IPS-18c (cell line): ENCODE measurements at regions not wholly inside any gene's neighbourhood (a gene's known extent, or its start where the extent isn't known, plus 50 kb on each side); places are given as distances from the start of the nearest gene placed in this dataset.

ENCODE experiments used
- H3K4me3 ChIP-seq: 2 replicates; pipeline ENCODE4 v1.7.0; 2013; ENCODE audit warnings: low read depth, mild to moderate bottlenecking, low read length, moderate library complexity; ENCODE audit not compliant: insufficient read depth
- H3K9me3 ChIP-seq: one replicate; pipeline ENCODE4 v1.6.1; 2013; ENCODE audit warnings: mild to moderate bottlenecking, low read length, moderate library complexity; ENCODE audit not compliant: control insufficient read depth, insufficient read depth

DNA sequence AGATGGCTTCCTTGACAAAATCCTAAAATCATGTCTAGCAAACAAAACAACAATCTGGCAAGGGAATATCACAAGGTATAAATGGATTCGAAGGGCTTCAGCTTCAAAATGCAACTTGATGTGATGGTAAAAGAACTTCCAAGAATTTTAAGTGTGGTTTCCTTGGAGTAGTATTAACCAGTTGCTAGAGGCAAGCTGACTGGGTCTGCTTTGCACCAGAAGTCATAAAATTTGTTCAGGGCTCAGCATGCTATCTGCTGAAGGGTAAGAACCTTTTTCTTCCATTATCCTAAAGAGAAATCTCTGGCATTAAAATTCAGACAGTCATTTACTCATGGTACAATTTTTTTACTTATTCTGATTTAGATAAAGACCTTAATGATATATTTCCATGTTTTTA is 516.7 kb downstream of the TXNL1 start:
- Histone ChIP-seq H3K4me3 (no peak overlapping the region), H3K9me3 (no peaks in the 10 kb centered on the region)

DNA sequence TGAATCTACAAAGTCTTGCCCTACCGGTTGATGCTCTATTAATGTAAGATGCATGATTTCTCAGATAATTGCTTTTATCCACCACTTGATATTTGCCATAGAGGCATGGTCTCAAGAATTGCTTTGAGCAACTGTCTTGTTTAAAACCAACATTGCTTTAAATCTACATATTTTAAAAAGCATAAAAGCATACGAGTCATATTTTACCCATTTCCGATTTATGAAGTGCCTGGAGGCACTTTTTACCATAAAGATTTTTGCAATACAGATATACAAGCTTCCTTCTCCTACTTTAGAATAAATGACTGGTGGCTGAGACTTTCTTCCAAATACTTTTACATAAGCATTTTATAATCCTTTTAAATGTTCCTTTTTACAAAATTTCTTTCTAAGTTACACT is 517.6 kb downstream of the TXNL1 start:
- Histone ChIP-seq H3K4me3 (no peak overlapping the region), H3K9me3 (no peaks in the 10 kb centered on the region)

DNA sequence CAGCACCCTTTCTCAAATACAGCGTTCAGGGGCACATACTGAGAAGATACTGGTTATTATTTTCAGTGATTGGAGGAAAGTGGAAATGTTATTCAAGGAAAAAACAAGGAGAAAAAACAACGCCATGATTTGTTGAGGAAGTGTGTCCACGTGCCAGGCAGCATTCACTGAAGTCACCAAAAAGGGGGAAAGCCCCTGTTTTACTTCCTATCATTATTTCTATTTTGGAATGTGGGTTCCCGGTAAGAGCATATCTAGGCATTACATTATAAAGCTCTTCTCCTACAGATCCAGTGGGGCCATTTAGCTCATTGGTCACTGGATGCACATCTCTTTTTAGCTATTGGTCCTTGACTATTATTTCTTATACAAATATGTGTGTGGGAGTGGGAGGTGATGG is 518.7 kb downstream of the TXNL1 start:
- Histone ChIP-seq H3K4me3 (no peak overlapping the region), H3K9me3 (no peaks in the 10 kb centered on the region)

DNA sequence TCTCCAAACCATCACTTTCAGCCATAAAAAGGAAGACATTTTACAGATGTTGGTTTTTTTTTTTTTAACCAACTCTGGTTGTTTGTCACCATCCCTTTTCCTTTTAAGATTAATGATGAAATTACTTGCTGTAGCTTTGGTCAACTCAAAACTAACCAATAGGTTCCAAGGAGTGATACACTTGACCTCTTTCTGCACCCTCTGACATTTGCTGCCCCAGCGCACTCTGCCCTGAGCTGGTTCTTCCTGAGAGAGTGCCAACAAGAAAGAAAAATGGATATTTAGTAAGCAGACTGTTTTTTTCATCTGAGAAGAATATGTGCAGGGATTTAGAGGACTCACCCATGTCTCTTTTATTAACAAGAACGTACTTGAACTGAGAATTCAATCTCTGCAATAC is 520.0 kb downstream of the TXNL1 start:
- H3K9me3 ChIP-seq: no peaks in the 10 kb centered on the region
- H3K4me3 ChIP-seq: no peak overlapping the region

DNA sequence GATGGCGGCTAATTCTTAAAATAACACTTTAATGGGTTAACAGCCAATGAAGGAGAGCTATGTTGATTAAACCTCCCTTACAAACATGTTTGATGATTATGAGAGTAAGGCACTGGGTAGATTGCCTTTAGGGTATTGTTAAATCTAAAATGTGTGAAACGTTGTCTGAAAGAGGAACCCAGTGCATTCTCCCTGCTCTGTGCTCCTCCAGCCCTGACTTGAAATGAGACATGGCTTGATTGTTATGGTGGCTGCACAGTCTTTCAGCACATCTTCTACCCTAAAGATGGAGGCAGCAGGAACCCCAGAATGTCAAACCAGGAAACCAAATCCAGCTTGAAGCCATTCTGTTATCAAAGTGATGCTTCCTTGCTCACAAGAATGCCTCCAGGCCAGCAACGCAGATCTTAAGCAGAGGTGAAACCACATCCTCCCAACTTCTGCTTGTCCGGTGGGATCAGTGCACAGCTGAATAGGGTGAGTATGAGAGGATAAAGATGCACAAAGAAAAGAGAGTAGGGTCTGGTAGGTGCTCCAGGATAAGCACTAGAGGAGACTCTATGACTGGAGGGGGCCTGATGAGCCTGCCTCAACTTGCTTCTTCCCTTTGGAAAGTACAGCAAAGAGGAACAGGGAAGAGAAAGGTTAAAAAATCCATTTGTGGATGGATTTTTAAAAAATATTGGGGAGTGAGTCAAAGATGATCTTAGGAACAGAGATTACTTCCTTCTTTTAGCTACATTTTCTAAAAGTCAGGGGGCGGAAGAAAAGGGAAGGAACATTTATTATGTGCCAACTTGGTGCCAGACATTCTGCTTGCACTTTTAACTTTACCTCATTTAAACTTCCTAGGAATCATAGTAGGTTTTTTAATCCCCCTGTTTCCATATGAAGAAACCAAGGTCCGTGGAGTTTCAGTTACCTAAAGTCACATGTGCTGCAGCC is 523.0 kb downstream of the TXNL1 start:
- no peak overlapping the region for H3K4me3 ChIP-seq
- no peaks in the 10 kb centered on the region for H3K9me3 ChIP-seq

DNA sequence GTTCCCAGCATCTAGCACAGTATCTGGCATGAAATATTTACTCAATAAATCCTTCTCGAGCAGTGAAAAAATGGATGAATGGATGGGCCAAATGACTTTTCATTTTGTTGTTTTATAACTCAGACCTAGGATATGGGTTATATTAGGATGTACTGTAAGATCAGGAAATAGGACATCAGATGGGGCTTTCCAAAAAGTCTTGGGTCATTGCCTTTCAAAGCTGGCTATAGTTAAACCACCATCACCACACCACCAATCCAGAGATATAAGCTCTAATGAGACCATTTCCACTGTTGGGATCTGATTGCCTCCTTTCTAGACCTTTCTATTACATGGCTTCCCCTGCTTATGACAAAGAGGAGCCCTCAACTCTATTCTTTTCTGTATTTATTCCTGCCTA is 525.0 kb upstream of the TCF4 start:
- no peak overlapping the region for H3K4me3 ChIP-seq
- no peaks in the 10 kb centered on the region for H3K9me3 ChIP-seq

DNA sequence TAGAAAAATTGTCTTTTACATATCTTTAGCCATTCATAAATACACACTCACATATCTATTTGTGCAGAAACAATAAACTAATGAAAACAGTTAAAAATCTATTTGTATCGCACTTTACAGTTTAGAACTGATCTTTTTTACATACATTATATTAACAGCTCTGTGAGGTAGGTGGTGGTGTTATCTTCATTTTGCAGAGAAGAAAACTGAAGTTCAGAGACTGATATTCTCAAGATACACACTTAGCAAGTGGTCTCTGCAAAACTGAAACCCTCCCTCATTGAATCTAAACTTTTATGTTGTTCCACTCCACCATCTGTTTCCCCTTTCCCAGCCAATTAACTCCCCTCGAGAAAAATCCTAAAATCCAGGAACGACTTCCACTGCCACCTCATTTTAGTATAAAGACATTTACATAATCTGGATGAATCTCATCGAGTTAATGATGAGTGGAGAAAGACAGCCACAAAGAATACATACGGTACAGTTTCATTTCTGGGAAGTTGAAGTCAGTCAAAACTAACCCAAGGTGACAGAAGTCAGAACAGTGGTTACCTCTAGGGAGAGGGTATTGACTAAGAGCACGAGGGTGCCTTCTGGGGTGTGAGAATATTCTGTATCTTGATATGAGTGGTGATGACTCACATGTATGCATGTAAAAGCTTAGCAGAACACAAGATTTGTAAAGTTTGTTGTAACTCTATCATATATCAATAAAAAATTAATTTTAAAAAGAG is 524.2 kb upstream of the TCF4 start:
- no peak overlapping the region for H3K4me3 ChIP-seq
- no peaks in the 10 kb centered on the region for H3K9me3 ChIP-seq

DNA sequence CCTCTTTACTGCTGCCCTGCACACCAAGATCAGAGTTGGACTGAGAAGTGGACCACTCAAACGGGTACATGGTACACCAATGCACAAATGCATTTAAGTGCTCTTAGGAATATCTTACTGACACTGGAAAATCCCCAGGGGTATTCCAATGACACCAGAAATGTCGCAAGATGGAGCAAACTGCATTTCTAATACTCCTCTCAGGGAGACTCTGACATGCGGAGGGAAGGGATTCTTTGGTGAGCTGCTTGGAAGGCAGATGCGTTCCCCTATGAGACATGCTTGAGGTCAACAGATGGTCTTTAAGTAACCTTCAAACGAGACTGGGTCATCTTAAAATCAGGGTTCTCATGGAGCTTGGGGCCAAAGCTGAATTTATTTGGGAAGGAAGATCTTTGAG is 521.8 kb upstream of the TCF4 start:
- Histone ChIP-seq H3K9me3 (peaks cover 5% of the 10 kb centered on the region), H3K4me3 (no peak overlapping the region)

DNA sequence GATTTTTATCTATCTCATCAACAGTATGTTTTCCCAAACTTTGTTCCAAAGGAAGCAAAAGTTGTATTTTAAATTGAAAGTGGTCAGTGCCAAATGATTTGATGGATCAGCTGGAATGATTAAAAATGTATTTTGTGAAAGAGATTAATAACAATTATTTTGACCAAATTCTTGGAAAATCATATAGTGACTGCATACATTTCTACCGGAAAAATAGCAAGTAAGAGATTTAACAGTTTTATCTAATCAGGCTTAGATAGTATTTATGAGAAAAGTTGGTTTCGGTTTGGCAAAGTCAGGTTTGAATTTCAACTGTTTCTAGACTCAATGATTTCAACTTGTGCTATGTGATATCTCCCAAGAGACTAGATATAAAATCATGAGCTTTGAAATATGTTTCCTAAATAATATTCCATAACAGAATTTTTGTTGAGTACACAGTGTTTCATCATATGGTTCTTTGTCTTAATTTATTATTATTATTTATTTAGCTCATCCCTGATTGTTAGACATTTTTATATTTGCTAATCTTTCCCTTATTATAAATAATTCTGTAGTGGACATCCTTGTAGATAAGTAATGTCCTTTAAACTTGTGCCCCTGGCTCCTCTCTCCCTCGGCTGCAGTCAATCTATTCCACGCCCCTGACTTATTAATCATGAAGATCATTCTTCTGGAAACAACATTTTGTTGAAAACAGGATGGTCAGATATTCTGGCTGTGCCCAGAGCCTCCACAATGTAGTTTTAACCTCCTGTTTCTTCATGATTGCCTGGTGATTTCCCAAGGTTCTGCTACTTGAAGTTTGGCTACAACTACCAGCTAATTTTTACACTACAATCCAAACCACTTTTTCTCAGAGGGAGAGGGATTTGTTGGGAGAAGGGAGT is 520.7 kb upstream of the TCF4 start:
- H3K9me3 ChIP-seq: peaks cover 5% of the 10 kb centered on the region
- H3K4me3 ChIP-seq: no peak overlapping the region

DNA sequence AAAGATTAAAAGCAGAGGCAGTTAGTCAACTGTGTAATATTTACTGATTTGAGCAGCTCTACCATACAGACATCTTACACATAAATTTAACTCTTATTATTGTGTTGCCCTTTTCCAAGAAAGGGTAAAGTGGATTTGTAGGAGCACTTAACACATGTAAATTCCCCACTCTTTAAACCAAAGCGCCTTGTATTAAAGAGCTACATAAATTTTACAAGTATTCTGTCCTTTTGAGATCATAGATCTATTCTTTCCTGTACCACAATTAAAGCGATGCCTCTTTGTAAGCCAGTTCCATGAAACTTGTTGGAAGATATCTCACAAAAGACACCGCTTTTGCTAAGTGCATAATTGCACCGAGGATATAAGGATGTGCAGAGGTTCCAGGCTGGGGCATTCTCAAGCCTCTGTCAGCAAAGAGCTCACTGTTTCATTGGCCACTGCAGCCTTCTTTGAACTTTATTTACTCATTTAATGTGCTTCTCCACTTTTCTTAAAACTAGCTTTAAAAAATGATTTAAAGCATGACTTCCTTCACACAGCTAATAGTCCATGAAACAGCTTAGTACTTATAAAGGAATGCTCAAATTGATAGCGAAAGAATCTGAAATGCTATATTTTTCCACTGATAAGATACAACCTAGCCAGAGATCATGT is 520.0 kb upstream of the TCF4 start:
- Histone ChIP-seq H3K9me3 (peaks cover 10% of the 10 kb centered on the region), H3K4me3 (no peak overlapping the region)

DNA sequence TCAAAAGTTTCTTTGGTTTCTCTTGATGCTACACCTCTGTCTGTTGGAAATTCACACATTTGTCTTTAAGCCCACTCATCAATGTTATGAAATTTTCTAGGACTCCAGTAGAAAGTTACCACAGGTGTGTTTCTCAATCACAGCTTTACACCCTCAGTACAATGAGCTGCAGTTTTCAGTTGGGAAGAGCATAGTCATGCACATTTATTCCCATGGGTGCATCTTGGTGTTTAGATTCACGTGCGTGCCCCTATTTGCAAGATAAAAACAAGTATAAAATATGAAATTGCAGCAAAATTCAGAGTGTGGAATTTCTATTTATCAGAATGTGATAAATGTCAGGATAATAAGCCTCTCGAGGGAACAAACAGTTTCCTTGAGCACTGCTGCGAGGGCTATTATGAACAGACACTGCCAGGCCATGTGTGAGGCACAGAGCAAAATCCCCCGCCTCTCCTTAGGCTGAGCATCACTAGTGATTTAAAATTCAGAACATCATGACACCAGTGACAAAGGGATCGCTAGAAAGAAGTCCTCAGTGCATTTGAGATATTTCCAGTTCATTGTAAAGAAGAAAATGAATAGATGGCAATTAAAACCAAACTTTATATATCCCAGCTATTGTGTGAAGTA is 512.2 kb upstream of the TCF4 start:
- Histone ChIP-seq H3K9me3 (peaks cover 8% of the 10 kb centered on the region), H3K4me3 (no peak overlapping the region)

DNA sequence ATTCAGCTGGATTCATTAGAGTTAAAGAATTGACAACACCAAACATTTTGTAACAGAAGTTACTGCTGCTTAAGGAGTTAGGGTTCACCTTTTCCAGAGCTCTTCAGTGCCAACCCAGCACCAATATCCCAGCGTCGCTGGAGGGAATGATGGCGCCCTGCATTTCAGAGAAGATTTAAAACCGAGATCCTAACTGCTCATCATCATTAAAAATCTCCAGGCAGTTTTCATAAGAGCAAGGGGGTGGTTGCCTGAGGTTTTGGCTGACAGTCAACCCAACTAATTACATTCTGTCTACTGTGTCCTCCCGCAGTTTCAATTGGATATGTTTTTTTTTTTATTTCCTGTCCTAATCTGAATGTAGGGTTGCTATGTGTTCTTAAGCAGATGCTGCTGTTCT is 509.6 kb upstream of the TCF4 start:
- H3K4me3 ChIP-seq: no peak overlapping the region

DNA sequence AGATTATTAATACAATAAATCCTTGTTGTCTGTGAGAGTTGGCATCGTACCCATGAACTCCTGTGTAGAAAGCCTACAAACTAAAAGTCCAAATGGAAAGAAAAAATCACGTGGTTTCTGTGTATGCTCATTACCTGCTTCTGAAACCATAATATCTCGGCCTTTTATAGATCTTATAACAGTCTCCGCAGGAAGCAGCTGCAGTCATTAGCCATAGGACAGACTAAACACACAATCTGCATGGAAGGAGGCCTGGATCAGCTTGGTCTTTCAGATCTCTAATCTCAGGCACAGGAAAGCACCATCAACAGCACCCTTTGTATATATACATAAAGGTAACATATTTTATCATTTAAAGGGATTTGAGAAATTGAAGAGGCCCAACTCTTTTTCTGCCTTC is 508.9 kb upstream of the TCF4 start:
- Histone ChIP-seq H3K4me3 (no peak overlapping the region), H3K9me3 (no peaks in the 10 kb centered on the region)

More for the DNA sequence above, 509.6 kb upstream of the TCF4 start:
- no peaks in the 10 kb centered on the region for H3K9me3 ChIP-seq

DNA sequence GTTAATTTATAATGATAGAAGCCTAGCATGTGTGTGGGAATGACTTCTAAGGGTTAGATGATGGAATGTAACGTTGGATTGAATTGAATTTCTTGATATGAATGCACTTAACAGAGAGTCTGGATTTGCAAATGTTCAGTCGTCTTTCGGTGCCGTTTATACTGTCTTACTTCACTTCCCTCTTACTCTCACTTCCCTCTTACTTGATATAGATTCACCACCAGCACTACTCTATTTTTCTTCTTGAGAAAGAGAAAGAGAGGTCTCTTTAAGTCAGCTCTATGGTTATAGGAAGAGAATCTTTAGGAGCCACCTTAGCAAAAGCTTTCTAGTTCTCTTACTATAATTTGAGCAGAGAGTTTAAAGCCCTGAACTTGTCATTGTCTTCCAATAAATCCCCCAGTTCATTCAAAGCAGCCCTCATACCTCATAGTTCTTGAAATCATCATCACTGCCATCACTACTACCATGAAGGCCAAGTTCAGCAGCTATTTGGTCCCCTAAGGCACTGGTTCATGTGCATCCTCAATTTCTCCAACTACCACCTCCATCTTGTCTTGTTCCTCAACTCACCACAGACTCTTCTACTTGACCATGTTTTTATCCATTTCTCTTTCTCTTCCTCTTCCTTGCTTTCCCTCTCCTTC is 501.7 kb upstream of the TCF4 start:
- H3K4me3 ChIP-seq: no peak overlapping the region
- no peaks in the 10 kb centered on the region for H3K9me3 ChIP-seq

DNA sequence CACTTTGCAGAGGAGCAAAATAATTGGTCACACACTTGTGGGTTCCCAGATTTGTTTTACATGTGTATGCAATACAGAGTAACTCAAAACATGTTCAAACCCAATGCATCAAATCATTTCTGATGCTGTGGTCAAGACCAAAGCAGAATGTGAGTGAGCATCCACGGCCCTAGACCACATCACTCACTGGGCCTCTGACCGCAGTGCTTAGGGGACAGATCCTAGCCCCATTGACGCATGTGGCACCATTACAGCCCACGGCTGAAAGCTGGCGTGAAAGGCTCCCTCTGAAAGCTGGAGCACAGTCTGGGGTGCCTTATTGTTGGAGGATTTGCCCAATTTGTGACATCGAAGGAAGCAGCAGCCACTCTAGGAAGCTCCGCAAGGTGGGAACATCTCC is 498.8 kb upstream of the TCF4 start:
- no peaks in the 10 kb centered on the region for H3K9me3 ChIP-seq
- H3K4me3 ChIP-seq: no peak overlapping the region

DNA sequence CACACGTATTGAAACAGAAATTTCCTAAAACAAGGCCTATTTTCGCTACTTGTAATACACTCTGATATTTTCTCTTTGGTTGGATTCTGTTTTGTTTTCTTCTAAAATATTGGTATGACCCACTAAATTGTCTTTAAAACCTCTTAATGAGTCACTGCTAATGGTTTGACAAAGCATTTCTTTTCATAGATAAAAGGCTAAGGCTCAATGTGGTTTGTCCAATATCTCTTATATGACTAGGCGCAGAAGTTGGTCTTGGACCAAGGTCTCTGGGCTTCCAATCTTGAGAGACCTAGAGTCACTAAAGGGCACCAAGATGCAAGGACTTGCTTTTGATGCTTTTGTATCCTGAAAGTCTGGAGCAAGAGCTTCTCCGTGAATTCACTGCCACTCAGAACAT is 498.2 kb upstream of the TCF4 start:
- no peak overlapping the region for H3K4me3 ChIP-seq
- H3K9me3 ChIP-seq: no peaks in the 10 kb centered on the region
